ENCODE measurements at regions not wholly inside any gene's neighbourhood (a gene's known extent, or its start where the extent isn't known, plus 50 kb on each side); places are given as distances from the start of the nearest gene placed in this dataset.

GRCh38 chr14:80271389-80271788, 60.1 kb upstream of the DIO2 start:
- WGBS (ENCODE audit: insufficient coverage, low coverage, low lambda C conversion rate, missing lambda C conversion rate) = 38% methylated on average over 1 of the region's 1 CpG
- TF ChIP-seq POLR2A (IDR thresholded peaks at IDR 0.05) = no peak
- TF ChIP-seq CTCF (IDR thresholded peaks at IDR 0.05) = no peak
- Histone ChIP-seq H3K9me3 (no peaks in the 10 kb centered on the region), H3K27me3 (no peaks in the 10 kb centered on the region), H3K27ac (no peak overlapping the region), H3K4me3 (no peak overlapping the region), H3K36me3 (no peaks in the 10 kb centered on the region), H3K4me1 (no peaks in the 10 kb centered on the region)
- intact Hi-C loops (cut with DNase I) = no loop called here
- DNase-seq (no peak), ATAC-seq (no peak)

- no peak overlapping the region for H3K27ac ChIP-seq
- 54% methylated on average over 4 of the region's 4 CpGs for WGBS (ENCODE audit: insufficient coverage, low coverage, low lambda C conversion rate, missing lambda C conversion rate)
- H3K4me1 ChIP-seq = no peaks in the 10 kb centered on the region
- DNase-seq (no peak), ATAC-seq (no peak)
- H3K27me3 ChIP-seq = no peaks in the 10 kb centered on the region
- no peaks in the 10 kb centered on the region for H3K36me3 ChIP-seq
- intact Hi-C loops (cut with DNase I) = no loop called here
- no peak overlapping the region for H3K4me3 ChIP-seq
- H3K9me3 ChIP-seq = no peaks in the 10 kb centered on the region
- TF ChIP-seq CTCF (IDR thresholded peaks at IDR 0.05) = no peak
- no peak for TF ChIP-seq POLR2A (IDR thresholded peaks at IDR 0.05)
Measured at GRCh38 chr14:80269353-80269925, 58.1 kb upstream of the DIO2 start.

GRCh38 chr14:80266930-80267329, 55.6 kb upstream of the DIO2 start:
- ATAC-seq = no peak
- no peak for TF ChIP-seq POLR2A (IDR thresholded peaks at IDR 0.05)
- no peaks in the 10 kb centered on the region for H3K27me3 ChIP-seq
- no peaks in the 10 kb centered on the region for H3K36me3 ChIP-seq
- no peak overlapping the region for H3K27ac ChIP-seq
- WGBS (ENCODE audit: insufficient coverage, low coverage, low lambda C conversion rate, missing lambda C conversion rate) = 86% methylated on average over 3 of the region's 3 CpGs
- no peak overlapping the region for H3K4me3 ChIP-seq
- H3K4me1 ChIP-seq = no peaks in the 10 kb centered on the region
- DNase-seq = no peak
- intact Hi-C loops (cut with DNase I) = no loop called here
- no peaks in the 10 kb centered on the region for H3K9me3 ChIP-seq

GRCh38 chr14:80264702-80265101, 53.4 kb upstream of the DIO2 start:
- WGBS (ENCODE audit: insufficient coverage, low coverage, low lambda C conversion rate, missing lambda C conversion rate) = 63% methylated on average over 3 of the region's 3 CpGs
- no peaks in the 10 kb centered on the region for H3K4me1 ChIP-seq
- no peaks in the 10 kb centered on the region for H3K27me3 ChIP-seq
- ATAC-seq = no peak
- H3K9me3 ChIP-seq = no peaks in the 10 kb centered on the region
- intact Hi-C loops (cut with DNase I) = no loop called here
- DNase-seq = no peak
- H3K36me3 ChIP-seq = no peaks in the 10 kb centered on the region
- no peak overlapping the region for H3K27ac ChIP-seq
- H3K4me3 ChIP-seq = no peak overlapping the region
- no peak for TF ChIP-seq CTCF (IDR thresholded peaks at IDR 0.05)
- TF ChIP-seq POLR2A (IDR thresholded peaks at IDR 0.05) = no peak

All from right lobe of liver (tissue), 6 donors.